GM19035 (cell line): ENCODE measurements at regions not wholly inside any gene's neighbourhood (a gene's known extent, or its start where the extent isn't known, plus 50 kb on each side); places are given as distances from the start of the nearest gene placed in this dataset.
"Not testable (repeated sequence)": the region's sequence is repeated elsewhere in the genome, so short reads cannot be mapped to it uniquely, and the experiment has no call there.

Experiments
- ATAC-seq: cut with Tn5 transposase; IDR thresholded peaks from one replicate; pipeline ENCODE4 v1.9.1; 2021; ENCODE audit not compliant: unreplicated experiment

DNA sequence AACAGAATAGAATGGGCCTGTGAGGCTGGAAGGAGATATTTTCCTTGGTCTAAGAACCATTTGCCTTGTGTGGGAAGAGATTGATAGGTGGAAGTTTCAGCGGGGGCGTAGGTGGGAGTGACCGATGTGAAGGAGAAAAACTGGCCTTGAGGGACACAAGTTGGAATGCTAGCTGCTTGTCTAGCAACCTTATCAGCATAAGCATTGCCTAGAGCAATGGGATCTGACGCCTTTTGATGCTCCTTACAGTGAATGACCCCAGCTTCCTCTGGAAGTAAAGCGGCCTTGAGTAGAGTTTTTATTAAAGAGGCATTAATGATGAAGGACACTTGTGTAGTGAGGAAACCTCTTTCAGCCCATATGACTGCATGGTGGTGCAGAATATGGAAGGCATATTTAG lies 843.8 kb upstream of the ANO3 start:
- ATAC-seq: not testable (repeated sequence)

DNA sequence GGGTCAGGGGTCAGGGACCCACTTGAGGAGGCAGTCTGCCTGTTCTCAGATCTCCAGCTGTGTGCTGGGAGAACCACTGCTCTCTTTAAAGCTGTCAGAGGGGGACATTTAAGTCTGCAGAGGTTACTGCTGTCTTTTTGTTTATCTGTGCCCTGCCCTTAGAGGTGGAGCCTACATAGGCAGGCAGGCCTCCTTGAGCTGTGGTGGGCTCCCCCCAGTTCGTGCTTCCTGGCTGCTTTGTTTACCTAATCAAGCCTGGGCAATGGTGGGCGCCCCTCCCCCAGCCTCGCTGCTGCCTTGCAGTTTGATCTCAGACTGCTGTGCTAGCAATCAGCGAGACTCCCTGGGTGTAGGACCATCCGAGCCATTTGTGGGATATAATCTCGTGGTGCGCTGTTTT lies 830.5 kb upstream of the ANO3 start:
- ATAC-seq: not testable (repeated sequence)

DNA sequence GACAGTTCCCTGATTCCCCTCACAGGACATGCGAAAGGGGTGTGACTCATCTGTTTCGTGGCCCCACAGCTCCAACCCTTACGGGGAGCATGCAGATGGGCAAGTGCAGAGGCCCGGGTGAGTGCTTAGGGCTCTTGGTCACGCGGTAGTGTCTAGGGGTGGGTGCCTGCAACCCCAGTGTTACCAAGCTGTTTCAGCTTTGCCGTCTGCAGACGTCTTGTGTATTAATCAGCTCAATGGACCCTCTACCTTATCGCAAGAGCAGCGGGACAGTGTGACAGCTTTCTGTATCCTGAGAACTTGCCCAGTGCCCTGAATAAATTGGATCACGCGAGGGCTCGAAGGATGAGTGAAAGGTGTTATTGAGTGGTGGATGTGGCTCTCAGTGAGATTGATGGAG lies 816.4 kb upstream of the ANO3 start:
- no peak for ATAC-seq

DNA sequence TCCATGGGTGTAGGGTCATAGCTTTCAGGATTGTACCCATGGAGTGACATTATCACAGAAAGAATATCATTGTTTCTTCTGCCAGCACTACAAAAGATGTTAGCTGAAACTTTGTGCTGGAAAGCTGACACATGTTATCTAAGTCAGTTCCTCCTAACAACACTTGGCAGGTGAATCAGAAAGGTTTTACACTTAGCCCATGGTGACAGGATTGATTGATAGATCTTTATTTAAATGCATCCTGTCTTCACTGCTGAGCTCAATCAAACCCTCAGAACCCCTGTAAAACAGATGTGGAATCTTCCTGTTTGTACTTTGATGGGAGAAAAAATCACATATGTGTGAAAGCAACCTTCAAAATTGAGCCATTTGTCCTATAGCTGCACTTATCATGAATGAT lies 811.5 kb upstream of the ANO3 start:
- ATAC-seq: no peak

DNA sequence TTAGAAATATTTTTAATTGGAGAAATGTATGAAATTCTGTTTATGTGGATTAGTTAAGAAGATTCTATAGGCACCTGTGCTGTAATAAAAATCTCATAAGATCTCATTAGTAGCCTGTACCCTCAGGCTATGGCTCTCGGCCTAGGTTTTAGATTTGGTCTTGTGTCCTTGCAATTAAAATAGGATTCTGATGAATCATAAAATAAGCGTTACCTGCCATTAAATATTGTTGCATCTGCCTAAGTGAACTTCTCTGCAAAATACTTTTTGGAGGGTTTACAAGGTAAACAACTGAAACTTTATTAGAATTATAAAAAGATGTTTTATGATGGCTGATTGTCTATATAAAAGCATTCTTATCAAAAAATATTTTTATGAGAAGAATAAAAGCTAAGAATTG lies 804.1 kb upstream of the ANO3 start:
- no peak for ATAC-seq

DNA sequence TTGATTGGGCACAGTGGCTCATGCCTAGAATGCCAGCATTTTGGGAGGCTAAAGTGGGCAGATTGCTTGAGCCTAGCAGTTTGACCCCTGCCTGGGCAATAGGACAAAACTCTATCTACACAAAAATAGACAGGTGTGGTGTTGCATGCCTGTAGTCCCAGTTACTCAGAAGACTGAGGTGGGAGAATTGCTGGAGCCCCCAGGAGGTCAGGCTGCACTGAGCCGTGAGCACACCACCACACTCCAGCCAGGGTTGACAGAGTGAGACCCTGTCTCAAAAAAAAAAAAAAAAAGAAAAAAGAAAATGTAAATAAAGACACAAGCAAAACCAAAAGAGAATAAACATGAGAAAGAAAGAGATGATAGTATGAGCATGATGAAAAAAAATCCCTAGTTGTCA lies 802.4 kb upstream of the ANO3 start:
- ATAC-seq: no peak

DNA sequence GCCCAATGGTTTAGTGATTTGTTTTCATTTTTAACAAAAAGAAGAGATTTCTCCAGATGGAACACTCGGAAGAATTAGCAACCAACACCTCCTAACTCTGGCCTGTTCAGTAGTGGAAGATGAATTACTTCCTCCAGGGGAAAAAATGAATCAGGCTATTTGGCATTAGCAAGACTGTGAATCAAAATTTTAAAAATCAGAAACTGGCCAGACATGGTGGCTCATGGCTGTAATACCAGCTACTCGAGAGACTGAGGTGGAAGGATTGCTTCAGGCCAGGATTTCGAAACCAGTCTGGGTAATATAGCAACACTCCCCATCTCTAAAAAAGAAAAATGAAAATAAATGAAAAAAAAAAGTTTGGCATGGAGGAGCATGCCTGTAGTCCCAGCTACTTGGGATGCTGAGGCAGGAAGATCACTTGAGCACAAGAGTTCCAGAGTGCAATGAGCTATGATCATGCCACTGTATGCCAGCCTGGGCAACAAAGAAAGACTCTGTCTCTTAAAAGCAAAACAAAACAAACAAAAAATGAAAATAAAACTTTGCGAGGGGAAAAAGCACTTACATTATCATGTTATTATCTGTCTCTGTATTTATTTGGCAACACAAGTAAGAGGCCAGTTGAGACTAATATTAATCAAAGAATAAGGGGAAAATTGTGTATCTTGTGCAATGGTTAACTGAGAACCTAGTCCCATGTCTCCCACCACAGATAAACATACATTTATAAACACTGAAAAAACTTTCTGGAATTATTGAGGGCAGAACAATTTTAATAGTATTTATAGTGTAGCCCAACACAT lies 796.3 kb upstream of the ANO3 start:
- ATAC-seq: no peak

DNA sequence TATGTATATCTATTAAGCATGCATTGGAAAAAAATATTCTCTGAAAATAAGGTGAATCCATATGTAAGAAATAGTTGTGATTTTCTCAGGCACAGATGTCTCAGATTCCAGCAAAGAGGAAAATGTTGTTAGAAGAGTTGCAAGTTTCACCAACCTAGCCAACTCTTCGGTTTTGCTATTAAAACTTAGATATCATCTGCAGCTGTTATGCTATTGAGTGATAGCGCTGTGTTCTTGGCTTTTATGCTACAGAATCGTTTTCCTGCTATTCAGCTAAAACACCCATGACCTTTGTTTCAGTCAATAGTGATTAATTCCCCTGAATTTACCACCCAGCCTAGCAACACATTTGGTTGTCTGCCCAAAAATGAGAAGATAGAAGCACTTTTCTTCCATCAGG lies 795.6 kb upstream of the ANO3 start:
- ATAC-seq: no peak

DNA sequence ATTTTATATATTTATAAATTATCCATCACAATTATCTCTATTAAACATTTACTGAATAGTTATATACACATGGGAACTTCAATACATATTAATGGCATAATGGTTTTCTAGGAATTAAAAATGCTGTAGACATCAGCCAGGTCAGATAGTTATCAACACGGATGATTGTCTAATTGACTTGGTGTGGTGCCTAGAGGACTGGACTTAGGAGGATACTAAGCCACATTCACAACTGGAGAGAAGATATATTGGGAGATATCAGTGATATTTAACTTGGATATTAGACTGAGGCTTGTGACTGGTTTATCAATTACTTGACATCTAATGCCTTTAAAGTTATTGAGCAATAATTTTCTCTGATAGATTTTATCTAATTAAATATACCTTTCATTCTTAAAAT lies 794.5 kb upstream of the ANO3 start:
- ATAC-seq: no peak

DNA sequence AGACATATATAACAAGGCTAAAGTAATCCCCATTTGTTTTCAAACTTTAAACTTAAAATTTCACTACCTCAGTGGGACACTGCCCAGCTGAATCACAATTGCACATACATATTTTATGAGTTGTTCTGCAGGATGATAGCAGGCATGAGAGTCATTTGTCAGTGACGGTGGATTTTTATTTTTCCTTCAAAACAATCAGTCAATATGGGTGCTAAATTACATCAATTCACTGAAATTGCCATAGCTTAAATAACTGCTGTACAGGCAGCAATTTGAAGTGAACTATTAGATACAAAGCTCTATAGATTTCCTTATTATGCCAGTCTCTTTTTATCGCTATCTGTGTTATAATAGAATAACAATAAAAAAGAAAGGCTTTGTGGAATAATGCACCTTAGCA lies 784.6 kb upstream of the ANO3 start:
- no peak for ATAC-seq

DNA sequence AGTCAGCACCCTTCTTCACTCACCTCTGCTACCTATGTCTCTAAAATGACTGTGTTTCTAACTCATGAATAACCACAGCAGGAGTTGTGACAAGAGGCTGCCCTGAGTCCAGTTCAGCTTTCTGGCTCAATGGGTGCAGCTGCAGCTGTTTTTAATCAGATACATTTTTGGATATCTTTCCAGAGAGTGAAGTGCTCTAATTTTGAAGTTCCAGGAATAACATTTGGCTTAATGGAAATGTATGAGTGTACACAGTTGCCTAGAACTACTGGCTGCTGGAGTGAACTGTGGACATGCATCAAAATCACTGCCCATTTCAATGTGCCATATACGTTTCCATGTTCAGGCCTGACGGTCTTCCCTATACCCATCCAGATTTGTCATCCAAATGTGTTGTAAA lies 769.5 kb upstream of the ANO3 start:
- no peak for ATAC-seq

DNA sequence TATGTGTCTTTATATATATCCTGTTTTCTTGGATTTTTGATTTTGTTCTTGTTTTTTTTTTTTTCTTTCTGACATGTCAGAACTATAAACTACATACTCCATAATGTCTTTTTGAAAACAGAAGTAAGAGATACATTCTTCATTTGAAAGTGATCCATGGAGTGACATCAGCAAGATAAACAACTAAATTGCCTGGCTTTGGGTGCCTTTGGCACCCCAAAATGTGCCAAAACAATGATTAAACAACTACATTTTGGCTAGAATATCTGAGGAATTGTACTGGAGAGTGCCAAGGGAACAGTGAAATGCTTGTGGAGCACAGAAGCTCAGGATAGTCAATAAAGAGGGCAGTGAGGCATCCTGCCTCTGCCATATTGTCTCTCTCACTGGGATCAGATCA lies 766.1 kb upstream of the ANO3 start:
- no peak for ATAC-seq

DNA sequence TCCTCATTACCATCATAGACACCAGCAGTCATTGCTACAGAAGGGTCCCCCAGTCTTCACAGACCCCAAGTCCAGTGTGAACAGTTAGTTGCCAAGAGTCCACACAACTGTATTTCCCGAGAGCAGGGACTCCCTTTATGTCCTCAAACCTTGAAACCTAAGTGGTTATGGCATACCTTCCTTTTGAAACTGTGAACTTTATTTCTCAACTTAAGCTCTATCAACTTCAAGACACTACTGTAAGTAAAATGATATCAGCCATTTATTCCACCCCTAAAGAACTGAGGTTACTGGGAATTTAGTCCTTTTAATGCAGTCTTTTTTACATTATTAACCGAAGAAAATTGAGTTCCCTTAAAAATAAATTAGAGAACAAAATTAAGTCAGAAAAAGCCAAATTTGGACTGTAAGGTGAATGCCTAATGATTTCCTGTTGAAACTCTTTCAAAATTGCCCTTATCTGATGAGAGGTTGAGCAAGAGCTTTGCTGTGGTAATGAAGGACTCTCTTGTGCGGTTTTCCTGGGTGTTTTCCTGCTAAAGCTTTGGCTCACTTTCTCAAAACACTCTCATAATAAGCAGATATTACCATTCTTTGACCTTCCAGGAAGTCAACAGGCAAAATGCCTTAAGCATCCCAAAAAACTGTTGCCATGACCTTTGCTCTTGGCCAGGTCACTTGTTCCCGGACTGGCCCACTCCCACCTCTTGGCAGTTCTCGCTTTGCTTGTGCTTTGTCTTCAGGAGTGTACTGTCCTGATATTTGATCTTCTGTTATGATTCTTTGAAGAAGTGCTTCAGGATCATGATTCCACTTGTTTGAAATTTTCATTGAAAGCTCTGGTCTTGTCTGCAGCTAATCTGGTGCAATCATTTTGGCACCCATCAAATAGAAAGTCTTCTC lies 765.4 kb upstream of the ANO3 start:
- ATAC-seq: no peak

DNA sequence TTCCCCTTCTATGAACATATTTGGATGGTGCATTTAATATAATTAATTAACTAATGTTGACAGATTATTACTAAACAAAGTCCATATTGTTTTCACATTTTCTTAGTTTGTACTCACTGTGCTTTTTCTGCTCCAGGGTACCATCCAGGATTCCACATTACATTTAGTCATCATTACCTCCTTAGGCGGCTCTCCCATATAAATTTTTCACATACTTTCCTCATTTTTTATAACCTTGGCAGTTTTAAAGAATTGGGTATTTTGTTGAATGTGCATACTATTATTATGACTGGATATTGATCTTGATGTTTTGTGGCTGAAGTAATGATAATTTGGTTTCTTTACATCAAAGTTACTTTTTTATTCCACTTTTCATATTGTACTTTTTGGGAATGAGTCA lies 755.6 kb upstream of the ANO3 start:
- ATAC-seq: no peak

DNA sequence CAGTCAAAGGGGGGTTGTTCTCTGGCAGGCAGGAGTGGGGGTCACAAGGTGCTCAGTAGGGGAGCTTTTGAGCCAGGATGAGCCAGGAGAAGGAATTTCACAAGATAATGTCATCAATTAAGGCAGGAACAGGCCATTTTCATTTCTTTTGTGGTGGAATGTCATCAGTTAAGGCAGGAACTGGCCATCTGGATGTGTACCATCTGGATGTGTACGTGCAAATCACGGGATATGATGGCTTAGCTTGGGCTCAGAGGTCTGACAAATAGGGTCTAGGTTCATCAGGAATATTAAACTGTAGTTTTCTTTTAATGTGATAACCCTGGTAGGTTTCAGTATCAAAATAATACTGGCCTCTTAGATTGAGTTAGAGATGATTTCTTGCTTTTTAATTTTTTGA lies 752.4 kb upstream of the ANO3 start:
- not testable (repeated sequence) for ATAC-seq

DNA sequence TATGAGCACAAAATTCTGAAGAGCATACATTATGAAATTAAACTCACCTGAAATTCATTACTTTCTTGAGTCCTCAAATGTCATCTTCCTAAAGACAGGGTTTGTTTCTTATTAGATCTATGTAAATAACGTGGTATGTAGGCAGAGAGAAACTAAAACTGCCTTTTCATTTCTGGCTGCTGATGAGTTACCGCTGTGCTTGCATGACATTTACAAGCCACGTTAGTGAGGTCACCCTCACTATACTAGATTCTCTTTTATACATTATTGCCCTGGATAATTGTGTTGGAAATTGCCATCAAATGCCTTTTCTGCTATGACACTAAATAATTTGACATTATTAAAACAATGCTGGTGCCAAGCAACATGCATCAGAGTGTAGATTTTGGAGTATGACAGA lies 748.3 kb upstream of the ANO3 start:
- no peak for ATAC-seq

DNA sequence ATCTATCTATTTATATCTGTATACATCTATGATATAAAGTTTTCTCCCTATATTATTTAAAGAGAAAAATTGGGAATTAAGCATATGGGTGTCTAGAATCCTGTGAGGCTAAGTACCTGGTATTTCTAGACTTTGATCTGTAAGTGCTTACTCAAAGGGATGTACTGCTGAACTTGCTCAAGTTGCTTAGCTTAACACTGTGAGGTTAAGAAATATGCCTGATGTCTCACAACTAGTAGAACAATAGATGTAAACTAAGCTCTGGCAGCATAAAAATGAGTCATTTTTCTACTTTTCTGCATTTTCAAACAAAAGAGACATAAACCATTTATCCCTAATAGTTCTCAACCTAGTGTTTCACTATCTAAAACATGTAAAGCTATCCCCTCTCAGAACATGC lies 744.4 kb upstream of the ANO3 start:
- no peak for ATAC-seq

DNA sequence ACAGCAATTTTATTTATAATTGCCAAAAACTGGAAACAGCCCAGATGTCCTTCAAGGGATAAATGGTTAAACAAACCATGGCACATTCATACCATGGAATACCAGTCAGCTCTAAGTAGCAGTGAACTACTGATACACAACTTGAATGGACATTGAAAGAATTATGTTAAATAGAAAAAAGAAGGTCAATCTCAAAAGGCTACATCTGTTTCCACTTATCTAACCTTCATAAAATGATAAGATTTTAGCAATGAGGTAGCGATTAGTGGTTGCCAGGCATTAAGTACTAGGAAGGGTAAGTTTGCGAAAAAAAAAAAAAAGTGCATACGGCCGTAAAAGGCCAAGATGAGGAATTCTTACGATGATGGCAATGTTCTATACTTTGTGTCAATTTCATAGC lies 738.7 kb upstream of the ANO3 start:
- ATAC-seq: no peak

DNA sequence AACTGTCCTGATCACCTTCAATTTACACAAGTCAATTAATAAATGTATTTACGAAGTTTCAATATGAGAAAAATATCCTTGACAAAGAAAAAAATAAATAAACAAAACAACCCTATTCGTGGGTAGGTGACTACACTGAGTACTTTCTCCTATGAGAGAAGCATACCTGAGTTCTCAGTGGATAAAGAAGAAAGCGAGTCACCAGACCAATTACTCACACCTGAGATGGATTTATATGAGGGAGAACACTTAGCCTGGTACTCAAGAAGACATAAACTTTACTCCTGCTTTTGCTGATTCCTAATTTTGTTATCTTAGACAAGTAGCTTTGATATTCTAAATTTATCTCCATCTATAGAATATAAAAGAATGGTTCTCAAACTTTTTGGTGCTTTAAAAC lies 735.2 kb upstream of the ANO3 start:
- ATAC-seq: no peak

DNA sequence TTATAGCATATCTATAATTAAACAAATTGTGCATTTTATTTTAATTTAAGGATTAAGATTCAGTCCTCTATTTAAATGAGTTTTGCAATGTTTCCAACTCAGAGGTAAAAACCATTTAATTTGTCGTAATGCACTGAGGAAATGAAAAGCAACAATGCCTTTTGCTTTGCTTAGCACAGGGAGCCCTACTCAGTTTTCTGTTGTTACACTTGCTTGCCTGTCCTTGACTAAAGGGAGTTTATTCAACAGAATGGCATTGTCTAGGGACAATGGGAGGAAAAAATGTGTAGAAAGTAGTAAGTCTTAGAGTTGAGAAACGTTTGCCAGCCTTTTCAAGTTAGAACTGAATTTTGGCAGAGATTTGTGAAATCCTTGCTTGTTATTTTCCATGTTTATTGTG lies 734.2 kb upstream of the ANO3 start:
- ATAC-seq: no peak

DNA sequence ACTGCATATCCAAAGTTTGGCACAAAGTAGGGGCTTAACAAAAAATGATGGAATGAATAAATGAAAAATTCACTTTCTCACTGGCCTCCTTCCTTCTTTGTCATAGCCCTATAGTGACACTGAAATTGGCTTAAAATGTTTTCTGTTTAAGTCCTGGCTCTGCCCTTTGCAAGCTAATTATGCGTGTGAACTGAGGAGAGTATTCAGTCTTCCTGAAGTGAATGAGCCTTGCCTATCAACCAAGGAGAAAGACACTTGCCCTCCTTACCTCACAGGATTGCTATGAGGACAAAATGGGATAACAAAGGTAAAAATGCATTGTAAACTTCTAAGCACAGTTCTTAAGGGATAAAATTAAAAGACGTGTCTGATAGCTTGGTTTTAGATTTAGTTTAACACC lies 729.8 kb upstream of the ANO3 start:
- ATAC-seq: no peak

DNA sequence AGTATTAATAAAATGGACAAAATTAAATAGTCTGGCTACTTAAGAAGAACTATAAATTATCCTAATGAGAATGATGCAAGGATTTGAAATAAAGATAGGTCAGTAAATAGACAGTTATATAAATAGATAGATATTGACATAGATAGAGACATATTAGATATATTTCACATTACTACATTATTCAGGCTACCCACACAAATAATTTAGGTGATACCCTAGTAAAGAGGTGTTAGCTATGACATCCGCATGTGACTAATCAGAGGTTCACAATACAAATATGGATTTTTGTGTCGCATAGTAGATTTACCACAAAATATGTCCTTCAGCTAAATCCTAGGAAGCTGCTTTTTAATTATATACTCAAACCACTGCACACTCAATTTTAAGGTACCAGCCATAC lies 729.0 kb upstream of the ANO3 start:
- no peak for ATAC-seq
